Liver (tissue), 8 donors: ENCODE measurements at regions not wholly inside any gene's neighbourhood (a gene's known extent, or its start where the extent isn't known, plus 50 kb on each side); places are given as distances from the start of the nearest gene placed in this dataset.

Experiments used
- DNase-seq: peaks from one replicate; pipeline ENCODE4 v3.0.0-alpha.2; 2017; ENCODE audit warnings: low spot score
- H3K27ac ChIP-seq, 2 donors: one replicate each; pipeline ENCODE4 v1.7.0; 2013; ENCODE audit warnings: inconsistent platforms in 2 of 2, low read length in 2 of 2, control low read depth in 1 of 2, low read depth in 1 of 2, mild to moderate bottlenecking in 1 of 2
- H3K27me3 ChIP-seq, 4 donors: one replicate each; pipeline versions ENCODE4 v1.6.1 to v1.7.0; 2013; ENCODE audit warnings: low read length in 3 of 4, inconsistent platforms in 1 of 4, mild to moderate bottlenecking in 1 of 4, moderate library complexity in 1 of 4; ENCODE audit not compliant: control insufficient read depth in 4 of 4, insufficient read depth in 4 of 4
- H3K36me3 ChIP-seq, 4 donors: one replicate each; pipeline versions ENCODE4 v1.6.1 to v1.7.0; 2013; ENCODE audit warnings: low read length in 3 of 4, mild to moderate bottlenecking in 3 of 4, low read depth in 1 of 4, moderate library complexity in 1 of 4; ENCODE audit not compliant: control insufficient read depth in 4 of 4, insufficient read depth in 3 of 4
- H3K4me1 ChIP-seq, 4 donors: one replicate each; pipeline versions ENCODE4 v1.6.1 to v1.7.0; 2013; ENCODE audit warnings: low read length in 3 of 4, mild to moderate bottlenecking in 3 of 4, moderate library complexity in 1 of 4; ENCODE audit not compliant: control insufficient read depth in 4 of 4, insufficient read depth in 4 of 4
- H3K4me3 ChIP-seq, 3 donors: one replicate each; pipeline versions ENCODE4 v1.6.1 to v1.7.0; 2013; ENCODE audit warnings: low read length in 3 of 3, control low read depth in 1 of 3, low read depth in 1 of 3, mild to moderate bottlenecking in 1 of 3
- H3K9ac ChIP-seq, 2 donors: one replicate each; pipeline ENCODE4 v1.7.0; 2013; ENCODE audit warnings: low read length in 2 of 2, mild to moderate bottlenecking in 2 of 2, moderate library complexity in 2 of 2, control low read depth in 1 of 2, low read depth in 1 of 2
- H3K9me3 ChIP-seq, 4 donors: one replicate each; pipeline versions ENCODE4 v1.6.1 to v1.7.0; 2013; ENCODE audit warnings: low read length in 3 of 4; ENCODE audit not compliant: control insufficient read depth in 4 of 4
- CTCF ChIP-seq: fragments of 150-350 bp; IDR thresholded peaks from 2 replicates; pipeline ENCODE4 v1.5.1; 2017; ENCODE audit warnings: improper control_type of control experiment, low read depth, low read length; ENCODE audit not compliant: missing input control
- EGR1 ChIP-seq, 2 donors: IDR thresholded peaks; 2 replicates each; pipeline ENCODE4 v1.6.1; 2016 to 2018; ENCODE audit warnings: antibody characterized with exemption in 2 of 2, low read depth in 2 of 2
- FOXA1 ChIP-seq: IDR thresholded peaks from 2 replicates; pipeline ENCODE4 v1.6.1; 2016; ENCODE audit warnings: antibody characterized with exemption
- FOXA2 ChIP-seq: IDR thresholded peaks from 2 replicates; pipeline ENCODE4 v1.6.1; 2016; ENCODE audit warnings: antibody characterized with exemption
- GABPA ChIP-seq, 2 donors: IDR thresholded peaks in 1 of 2; conservative IDR thresholded peaks in 1 of 2; 2 replicates each; pipeline ENCODE4 v1.6.1; 2016; ENCODE audit warnings: antibody characterized with exemption in 2 of 2, mild to moderate bottlenecking in 1 of 2, moderate library complexity in 1 of 2
- HNF4A ChIP-seq, 2 donors: conservative IDR thresholded peaks; 2 replicates each; pipeline ENCODE4 v1.6.1; 2016; ENCODE audit warnings: antibody characterized with exemption in 2 of 2, mild to moderate bottlenecking in 2 of 2
- HNF4G ChIP-seq: IDR thresholded peaks from 2 replicates; pipeline ENCODE4 v1.6.1; 2016; ENCODE audit warnings: antibody characterized with exemption
- JUND ChIP-seq, 2 donors: IDR thresholded peaks; 2 replicates each; pipeline ENCODE4 v1.6.1; 2016; ENCODE audit warnings: antibody characterized with exemption in 2 of 2
- MAX ChIP-seq: IDR thresholded peaks from 2 replicates; pipeline ENCODE4 v1.6.1; 2016; ENCODE audit warnings: antibody characterized with exemption
- NR2F2 ChIP-seq: IDR thresholded peaks from 2 replicates; pipeline ENCODE4 v1.6.1; 2016; ENCODE audit warnings: antibody characterized with exemption
- RAD21 ChIP-seq, 2 donors: IDR thresholded peaks; 2 replicates each; pipeline ENCODE4 v1.6.1; 2016; ENCODE audit warnings: antibody characterized with exemption in 2 of 2, mild to moderate bottlenecking in 2 of 2
- REST ChIP-seq: IDR thresholded peaks from 2 replicates; pipeline ENCODE4 v1.6.1; 2016; ENCODE audit warnings: antibody characterized with exemption, mild to moderate bottlenecking
- RXRA ChIP-seq, 2 donors: IDR thresholded peaks; 2 replicates each; pipeline ENCODE4 v1.6.1; 2017 to 2018; ENCODE audit warnings: antibody characterized with exemption in 2 of 2, mild to moderate bottlenecking in 1 of 2
- SP1 ChIP-seq: IDR thresholded peaks from 2 replicates; pipeline ENCODE4 v1.6.1; 2018; ENCODE audit warnings: antibody characterized with exemption, mild to moderate bottlenecking
- TAF1 ChIP-seq: conservative IDR thresholded peaks from 2 replicates; pipeline ENCODE4 v1.6.1; 2016; ENCODE audit warnings: antibody characterized with exemption, mild to moderate bottlenecking
- YY1 ChIP-seq: IDR thresholded peaks from 2 replicates; pipeline ENCODE4 v1.6.1; 2016; ENCODE audit warnings: antibody characterized with exemption, mild to moderate bottlenecking
- ZBTB33 ChIP-seq: IDR thresholded peaks from 2 replicates; pipeline ENCODE4 v1.6.1; 2016; ENCODE audit warnings: antibody characterized with exemption
- WGBS: extraction: QIAGEN DNeasy Blood & Tissue Kit; methylation state at CpG from one replicate; pipeline ENCODE4 v1.1.7; 2013; 5-methylcytosine and 5-hydroxymethylcytosine counted together
- donor health status: healthy.
- donor health status: healthy.
- donor health status: healthy.
- donor health status: healthy.
- donor health status: healthy.

- H3K27me3 ChIP-seq, result no peaks in the 10 kb centered on the region
- H3K4me1 ChIP-seq, result no peaks in the 10 kb centered on the region
- H3K27ac ChIP-seq, result no peak overlapping the region
- H3K4me3 ChIP-seq, result no peak overlapping the region
- H3K9ac ChIP-seq, result no peak overlapping the region
- TF ChIP-seq RAD21 (IDR thresholded peaks at IDR 0.05), result no peak
- no peak for TF ChIP-seq FOXA1
- no peak for TF ChIP-seq HNF4G
- TF ChIP-seq REST, result no peak
- no peak for TF ChIP-seq CTCF
- no peak for TF ChIP-seq JUND (IDR thresholded peaks at IDR 0.05)
- no peak for TF ChIP-seq TAF1
- no peak for TF ChIP-seq MAX
- TF ChIP-seq ZBTB33, result no peak
- no peak for TF ChIP-seq NR2F2
- no peak for TF ChIP-seq EGR1 (IDR thresholded peaks at IDR 0.05; ENCODE audit: low read depth in 2 of 2)
- H3K36me3 ChIP-seq, result no peaks in the 10 kb centered on the region
- H3K9me3 ChIP-seq, result no peaks in the 10 kb centered on the region
- DNase-seq, result no peak
Measured at GRCh38 chr5:18008940-18009339, 374.7 kb downstream of the TAF11L14 start.

GRCh38 chr5:18010053-18010452 lies 375.8 kb downstream of the TAF11L14 start:
- 50% methylated on average over 2 of the region's 2 CpGs for WGBS
- no peak overlapping the region for H3K4me3 ChIP-seq
- DNase-seq, result no peak
- H3K36me3 ChIP-seq, result no peaks in the 10 kb centered on the region
- no peak overlapping the region for H3K9ac ChIP-seq
- no peak overlapping the region for H3K27ac ChIP-seq
- H3K9me3 ChIP-seq, result no peaks in the 10 kb centered on the region
- H3K27me3 ChIP-seq, result no peaks in the 10 kb centered on the region
- no peaks in the 10 kb centered on the region for H3K4me1 ChIP-seq
- TF ChIP-seq ZBTB33, result no peak
- no peak for TF ChIP-seq NR2F2
- no peak for TF ChIP-seq REST
- no peak for TF ChIP-seq HNF4A (conservative IDR thresholded peaks at IDR 0.05)
- no peak for TF ChIP-seq SP1
- TF ChIP-seq FOXA2, result no peak
- no peak for TF ChIP-seq YY1
- no peak for TF ChIP-seq CTCF
- TF ChIP-seq GABPA (IDR thresholded peaks at IDR 0.05 in 1 of 2, conservative IDR thresholded peaks at IDR 0.05 in 1 of 2), result no peak
- TF ChIP-seq HNF4G, result no peak
- TF ChIP-seq RXRA (IDR thresholded peaks at IDR 0.05), result no peak
- no peak for TF ChIP-seq RAD21 (IDR thresholded peaks at IDR 0.05)
- no peak for TF ChIP-seq FOXA1
- TF ChIP-seq TAF1, result no peak
